NCI-H2227 (cell line): ENCODE measurements at regions not wholly inside any gene's neighbourhood (a gene's known extent, or its start where the extent isn't known, plus 50 kb on each side); places are given as distances from the start of the nearest gene placed in this dataset.
"Not testable (repeated sequence)": the region's sequence is repeated elsewhere in the genome, so short reads cannot be mapped to it uniquely, and the experiment has no call there.

Experiments used
- DNase-seq: peaks from one replicate; lab custom pipeline; 2025; ENCODE audit not compliant: unreplicated experiment; lab: John Stamatoyannopoulos, UW

DNA sequence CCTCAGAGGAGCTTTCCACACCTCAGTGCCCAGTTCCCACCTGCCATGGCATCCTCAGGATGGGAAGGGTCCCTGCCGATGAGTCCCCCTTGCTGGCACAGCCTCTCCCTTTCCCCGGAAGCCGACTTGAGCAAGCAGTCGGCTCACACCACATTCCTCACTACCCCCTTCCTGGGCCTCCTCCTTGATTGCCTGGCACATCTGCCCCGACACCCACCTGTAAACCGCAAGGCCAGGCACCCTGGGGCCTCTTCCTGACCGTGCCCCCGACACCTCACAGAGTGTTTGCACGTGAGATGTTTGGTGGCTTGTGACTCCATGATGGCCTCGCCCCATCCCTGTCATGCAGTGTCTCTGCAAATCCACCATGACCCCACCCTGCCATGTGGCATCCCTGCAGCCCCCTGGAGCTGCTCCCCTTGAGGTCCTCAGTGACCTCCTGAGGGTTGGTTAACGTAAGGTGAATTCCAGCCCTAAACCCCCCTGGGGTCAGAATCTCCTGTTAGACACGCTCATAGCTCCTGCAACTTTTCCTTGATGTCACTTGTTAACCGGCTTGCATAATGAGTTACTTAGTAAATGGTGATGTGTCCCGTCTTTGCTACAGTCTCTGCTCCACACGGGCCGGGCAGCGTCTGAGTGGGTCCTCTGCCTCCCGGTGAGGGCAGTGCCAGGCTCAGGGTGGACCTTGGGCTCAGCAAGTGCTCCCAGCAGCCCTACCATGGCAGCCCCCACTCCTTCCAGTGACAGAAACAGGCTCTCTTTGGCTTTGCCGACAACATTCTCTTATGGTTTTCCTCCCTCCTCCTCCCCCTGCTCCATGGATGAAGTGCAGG is 115.9 kb upstream of the FRMD1 start:
- no peak for DNase-seq

DNA sequence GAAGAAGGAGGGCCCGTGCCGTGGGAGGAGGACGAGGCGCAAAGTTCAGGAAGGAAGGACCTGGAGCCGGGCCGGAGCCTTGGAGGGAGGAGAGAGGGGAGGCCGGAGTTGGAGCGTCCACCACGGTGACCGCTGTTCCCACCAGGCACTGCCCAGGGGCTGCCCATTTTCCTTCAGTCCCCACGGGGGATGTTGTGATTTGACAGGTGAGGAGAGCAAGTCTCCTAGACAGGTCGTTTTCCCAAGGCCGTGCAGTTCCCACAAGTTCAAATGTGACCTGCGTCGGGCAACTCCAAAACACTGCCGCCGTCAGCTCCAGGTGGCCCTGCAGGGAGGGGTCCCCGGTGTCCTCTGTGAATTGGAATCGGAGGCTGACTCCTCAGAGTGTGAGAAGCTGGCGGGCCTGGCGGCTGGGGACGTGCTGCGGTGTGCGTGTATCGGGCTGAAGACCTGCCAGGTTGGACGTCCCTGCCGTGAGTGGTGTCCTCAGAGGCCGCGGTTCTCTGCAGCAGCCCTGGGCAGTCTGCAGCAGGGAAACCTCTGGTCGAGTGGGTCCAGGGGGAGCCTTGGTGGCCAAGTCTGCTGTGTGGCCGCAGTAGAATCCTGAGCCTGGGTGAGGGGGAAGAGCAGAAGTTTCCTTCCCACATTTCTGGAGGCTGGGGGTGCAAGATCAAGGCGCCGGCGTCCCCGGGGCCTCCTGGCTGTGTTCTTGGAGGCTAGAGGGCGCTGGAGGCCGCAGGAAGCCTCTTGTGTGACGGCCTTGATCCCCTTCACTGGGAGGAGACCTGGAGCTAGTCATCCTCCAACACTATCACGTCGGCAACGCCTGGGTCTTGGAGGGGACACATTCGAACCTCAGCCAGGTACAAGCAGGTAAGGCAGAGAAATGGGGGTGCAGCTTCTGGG is 115.1 kb upstream of the FRMD1 start:
- DNase-seq, result no peak

DNA sequence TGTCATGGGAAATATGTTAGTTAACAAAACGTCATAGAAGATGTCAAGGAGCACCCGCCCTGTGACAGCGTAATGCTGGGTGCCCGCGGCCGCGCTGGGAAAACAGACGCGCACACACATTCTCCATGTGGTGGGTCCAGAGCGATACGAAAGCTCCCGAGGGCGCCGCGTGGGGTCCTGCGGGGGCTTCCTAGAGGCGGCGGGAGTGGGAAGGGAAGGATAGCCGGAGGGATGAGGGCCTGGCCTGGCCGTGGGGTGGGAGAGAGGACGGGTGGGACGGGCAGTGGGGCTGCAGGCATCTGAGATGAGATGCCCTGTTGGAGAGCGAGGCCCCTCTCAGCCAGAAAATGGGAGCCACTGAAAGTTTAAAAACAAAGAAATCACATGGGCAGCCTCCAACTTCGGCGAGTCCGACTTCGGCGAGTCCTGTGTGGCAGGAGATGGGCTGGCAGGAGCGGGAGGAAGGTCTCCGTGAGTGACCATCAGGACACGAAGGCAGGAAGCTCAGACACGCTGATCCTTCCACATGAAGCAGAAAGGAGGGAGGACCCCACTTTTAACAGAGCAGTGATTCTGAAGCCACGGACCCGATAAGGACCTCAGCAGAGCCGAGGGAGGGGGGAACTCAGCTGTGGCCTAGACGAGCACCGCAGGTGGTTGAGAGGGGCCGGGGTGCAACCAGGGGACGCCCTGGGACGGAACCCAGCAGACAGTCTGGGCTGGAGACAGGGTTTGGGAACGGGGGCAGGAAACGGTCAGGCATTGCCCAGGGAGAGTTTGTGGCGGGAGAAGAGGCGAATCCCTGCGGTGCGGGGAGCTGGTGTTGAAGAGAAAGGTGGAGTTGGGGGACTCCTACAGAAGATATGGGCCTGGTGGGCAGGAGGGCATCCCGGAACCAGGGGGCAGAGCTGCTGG is 114.1 kb upstream of the FRMD1 start:
- no peak for DNase-seq

DNA sequence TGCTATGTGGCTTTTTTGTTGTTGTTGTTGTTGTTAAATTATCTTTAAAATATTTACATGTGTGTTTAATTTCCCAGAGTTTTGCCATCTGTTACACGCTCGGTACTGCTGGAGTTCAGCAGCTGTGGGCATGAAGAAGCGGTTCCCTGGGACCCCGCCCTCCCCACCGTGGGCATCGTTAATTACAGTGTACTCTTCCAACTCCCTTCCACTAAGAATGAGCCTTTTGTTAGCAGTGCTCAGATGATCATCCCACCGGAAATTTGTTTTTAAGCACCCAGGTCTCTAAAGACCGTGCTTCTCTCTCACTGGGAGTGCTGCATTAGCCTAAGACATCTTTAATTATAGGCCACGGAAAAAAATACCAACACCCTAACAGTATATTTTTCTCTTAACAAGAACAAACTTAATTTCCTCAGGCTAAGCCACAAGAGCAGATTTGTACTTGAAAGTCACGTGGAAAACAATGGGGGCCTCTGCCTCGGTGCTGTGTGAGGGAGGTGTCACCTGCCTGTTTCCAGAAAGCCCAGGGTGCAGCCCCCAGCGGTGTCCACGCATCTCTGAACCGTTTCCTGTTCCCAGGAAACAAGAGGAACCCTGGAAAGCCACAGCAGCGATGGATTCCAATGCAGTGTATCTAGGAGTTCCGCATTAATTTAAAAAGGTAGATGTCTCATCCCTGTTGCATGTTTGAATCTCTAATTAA is 113.3 kb upstream of the FRMD1 start:
- peak; percentile 12 for DNase-seq

DNA sequence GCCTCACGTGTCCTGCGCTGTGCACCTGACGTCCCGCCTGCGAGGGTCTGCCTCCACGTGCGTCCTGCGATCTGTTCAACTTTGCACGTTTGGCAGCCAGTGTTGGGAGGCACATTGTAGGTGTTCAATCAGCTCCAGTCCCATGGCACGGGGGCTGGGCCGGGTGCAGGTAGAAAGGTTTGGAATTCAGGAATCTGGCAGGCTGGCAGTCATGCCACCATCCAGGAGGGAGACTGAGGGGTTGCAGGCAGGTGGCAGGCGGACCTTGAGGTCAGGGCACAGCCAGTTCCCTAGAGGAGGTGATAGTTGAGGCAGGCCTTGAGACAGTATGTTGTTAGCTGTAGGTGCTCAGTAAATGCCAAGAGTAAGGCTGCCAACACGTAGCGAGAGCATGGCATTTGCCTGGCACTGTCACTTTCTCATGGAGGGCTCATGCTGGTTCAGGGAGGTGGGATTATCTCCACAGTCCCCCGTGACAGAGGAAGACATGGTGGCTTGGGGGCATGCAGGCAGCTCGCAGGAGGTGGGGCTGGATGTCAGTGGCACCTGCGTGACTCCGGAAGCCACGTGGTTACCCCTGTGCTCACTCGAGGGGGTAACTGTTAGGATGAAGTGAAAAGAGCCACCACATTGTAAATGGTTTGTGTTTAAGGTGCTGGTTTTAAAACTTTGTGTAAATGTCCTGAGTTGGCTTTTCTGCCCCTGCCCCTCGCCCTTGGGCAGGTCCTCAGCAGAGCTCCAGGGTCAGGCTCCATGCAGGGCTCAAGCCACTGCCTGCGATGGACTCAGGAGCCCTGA is 111.8 kb upstream of the FRMD1 start:
- DNase-seq, result no peak

DNA sequence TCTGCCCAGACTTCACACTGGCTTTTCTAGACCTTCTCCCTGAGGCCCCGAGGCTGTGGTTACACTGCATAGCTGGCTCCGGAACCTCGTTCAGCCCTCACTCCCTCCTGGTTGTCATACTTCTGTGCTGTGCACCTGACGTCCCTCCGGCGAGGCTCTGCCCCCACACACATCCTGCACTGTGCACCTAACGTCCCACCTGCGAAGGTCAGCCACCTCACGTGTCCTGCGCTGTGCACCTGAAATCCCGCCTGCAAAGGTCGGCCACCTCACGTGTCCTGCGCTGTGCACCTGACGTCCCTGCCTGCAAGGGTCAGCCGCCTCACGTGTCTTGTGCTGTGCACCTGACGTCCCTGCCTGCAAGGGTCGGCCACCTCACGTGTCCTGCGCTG is 111.0 kb upstream of the FRMD1 start:
- no peak for DNase-seq

DNA sequence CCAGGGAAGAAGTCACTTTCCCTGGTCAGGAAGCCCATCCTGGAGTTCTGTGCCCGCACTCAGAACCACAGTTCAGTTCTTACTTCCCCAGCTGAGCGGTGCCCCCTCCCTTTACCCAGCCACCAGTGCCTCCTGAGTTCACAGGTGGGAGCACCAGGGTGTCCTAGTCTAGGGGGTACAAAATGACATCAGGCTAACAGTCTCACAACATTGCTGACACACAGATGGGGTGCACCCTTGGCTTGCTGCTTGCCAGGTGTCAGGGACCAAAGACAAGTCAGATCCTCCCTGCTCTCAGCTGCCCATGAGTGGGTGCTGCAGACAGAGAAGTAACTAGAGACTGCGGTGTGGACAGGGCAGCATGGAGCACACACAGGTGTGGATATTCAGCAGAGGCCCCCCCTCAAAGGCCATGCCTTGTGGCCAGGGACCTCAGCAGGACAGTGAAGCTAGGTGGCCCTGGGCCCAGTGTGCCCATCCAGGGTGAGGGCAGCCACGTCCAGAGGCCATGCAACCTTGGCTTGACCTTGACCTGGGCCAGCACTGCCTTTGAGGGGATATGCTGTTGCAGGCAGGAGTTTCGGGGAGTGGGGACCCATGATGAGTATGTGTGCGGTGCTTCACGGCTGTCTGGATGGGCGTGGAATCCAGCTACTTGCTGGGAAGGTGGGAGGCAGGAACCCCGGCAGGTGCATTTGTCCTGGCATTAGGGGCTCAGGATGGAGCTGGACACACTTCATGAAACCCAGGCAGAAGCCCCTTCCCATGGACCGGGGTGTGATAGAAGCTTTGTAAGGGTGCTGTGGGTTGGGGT is 110.4 kb upstream of the FRMD1 start:
- DNase-seq, result no peak

DNA sequence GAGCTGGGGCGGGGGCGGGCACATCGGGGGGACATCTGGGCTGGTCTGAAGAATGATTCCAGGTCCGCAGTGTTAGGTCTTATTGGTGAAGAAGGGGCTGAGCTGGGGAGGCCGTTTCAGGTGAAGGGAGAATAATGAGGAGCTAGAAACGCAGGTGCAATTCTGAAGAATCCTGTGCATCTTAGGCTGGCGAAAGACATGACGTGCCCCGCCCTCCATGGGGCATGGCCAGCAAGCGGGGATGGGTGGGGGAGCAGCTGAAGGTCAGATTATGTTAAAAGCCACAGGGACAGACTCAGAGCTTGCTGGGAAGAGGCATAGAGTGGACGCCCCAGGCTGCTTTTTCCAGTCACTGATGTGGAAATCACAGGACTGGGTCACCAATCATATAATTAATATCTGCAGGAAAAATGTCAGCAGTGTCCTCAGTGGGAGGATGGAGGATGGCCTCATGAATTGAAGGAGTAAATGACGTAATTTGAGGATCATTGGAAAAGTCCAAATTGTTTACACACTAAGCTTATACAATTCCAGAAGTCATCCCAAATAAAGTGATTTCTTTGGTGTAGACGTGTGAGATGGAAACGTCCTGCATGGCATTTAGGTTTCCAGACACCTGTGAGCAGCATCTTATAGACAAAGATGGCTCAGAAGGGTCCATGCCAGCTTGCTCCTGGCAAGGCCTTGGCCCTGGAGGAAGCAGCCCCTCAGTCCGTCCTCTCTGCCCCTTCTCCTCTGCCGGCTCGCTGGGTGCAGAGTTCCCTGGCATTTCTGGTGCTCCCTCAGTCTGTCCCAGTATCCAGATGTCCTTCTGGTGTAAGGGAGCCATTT is 109.6 kb upstream of the FRMD1 start:
- DNase-seq, result no peak

DNA sequence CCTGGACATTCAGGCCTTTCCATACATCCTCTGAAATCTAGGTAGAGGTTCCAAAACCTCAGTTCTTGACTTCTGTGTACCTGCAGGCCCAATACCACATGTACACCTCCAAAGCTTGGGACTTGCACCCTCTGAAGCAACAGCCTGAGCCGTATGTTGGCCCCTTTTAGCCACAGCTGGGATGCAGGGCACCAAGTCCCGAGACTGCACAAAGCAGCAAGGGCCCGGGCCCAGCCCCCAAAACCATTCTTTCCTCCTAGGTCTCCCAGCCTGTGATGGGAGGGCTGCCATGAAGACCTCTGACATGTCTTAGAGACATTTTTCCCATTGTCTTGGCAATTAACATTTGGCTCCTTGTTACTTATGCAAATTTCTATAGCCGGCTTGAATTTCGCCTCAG is 107.4 kb upstream of the FRMD1 start:
- no peak for DNase-seq

DNA sequence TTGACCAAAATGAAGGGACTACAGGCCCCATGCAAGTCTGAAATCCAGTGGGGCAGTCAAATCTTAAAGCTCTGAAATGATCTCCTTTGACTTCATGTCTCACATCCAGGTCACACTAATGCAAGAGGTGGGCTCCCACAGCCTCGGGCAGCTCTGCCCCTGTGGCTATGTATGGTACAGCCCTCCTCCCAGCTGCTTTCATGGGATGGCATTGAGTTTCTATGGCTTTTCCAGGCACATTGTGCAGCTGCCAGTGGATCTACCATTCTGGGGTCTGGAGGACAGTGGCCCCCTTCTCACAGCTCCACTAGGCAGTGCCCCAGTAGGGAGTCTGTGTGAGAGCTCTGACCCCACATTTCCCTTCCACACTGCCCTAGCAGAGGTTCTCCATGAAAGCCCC is 107.0 kb upstream of the FRMD1 start:
- DNase-seq, result not testable (repeated sequence)

DNA sequence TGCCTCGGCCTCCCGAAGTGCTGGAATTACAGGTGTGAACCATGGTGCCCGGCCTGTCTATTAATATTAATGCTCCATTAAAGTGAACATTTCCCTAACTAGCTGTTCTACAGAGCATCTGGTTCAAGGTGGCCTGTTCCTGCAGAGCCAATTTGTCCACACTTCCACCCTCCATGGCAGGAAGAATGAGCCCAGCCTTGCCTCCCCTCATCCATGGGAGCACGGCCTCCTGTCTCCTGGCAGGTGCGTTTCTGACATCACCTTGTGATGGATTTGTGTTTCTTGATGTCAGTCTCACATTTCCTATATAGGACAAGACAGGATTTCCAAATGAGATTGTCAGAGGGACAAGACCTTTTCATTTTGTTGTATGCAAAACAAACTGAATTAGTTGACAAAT is 105.7 kb upstream of the FRMD1 start:
- DNase-seq, result no peak

DNA sequence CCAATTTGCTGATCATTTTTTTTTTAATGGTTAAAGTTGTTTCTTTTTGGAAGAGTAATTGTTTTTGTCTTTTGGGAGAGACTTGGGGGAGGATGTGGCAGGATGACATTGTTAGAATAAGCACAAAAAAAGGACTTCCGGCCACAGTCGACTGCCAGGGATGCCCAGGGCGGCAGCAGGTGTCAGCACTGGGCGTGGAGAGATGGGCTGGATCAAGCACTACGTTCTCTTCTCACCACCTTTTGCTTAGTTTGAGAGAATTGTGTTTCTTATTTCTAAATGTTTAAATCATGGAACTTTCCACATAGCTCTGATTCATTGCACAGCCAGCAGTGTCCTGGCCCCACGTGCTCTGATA is 104.6 kb upstream of the FRMD1 start:
- DNase-seq, result no peak

DNA sequence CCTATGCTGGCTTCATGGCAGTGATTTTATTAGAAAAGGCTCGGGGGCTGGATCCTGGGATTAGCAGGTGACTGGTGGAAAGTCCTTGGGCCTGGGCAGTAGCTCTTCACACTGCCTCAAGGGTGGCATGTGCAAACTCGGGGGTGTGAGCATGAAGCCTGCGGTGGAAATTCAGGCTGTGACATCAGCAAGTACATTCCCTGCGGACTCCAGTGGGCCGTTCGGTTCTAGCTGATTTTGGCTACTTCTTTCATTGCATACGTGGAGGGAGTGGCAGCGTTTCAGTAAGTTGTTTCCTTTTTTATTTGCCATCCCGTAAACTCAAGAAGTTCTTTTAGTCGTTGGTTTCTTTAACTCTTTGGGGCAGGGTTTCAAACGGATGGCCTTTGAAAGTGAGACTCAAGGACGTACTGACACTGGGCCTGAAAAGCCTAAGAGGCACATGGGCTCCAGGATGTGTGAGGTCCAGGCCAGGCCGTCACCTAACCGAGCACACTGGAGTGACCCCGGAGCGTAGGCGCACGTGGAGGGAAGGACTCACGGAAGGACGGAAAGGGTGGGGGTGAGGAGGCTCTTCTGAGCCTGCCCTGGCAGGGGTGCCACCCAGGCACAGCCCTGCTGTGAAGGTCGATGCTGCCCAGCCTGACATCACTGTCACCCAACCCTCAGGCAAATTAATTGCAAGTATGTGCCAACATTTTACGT is 104.0 kb upstream of the FRMD1 start:
- DNase-seq, result no peak

DNA sequence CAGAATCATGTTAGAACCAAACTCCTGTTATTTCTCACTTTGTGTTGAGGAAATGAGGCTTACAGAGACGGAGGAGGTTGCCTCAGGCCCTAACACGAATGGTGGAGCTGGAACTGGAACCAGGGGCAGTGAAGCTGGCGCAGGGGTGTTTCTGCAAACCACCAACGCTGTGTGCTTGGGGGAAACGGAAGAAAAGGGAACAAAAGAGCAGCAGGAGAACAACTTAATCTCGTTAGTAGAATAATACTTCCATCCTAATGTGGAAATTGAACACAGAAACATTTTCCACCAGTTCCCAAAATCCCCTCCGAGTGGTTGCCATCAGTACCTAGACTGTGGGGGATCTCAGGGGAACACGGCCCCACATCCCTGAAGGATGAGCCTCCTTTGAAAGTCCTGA is 103.4 kb upstream of the FRMD1 start:
- no peak for DNase-seq

DNA sequence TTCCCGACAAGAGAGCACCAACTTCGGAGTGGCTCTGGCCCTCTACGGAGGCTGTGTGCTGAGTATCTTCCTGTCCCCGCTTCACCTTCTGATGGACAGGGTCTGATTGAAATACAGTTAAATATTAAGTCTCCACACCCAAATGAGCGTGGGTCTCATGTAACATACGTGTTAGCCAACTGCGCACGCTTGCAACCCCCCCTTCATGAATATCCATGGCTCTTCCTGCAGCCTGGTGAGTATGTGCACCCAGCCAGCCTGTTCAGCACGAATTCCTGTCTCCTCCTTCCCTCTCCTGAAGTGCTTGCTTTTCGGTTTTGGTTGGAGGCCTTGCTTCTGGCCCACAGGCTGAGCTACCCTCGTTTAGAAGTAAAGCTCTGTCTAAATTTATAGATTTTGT is 102.9 kb upstream of the FRMD1 start:
- DNase-seq, result no peak

DNA sequence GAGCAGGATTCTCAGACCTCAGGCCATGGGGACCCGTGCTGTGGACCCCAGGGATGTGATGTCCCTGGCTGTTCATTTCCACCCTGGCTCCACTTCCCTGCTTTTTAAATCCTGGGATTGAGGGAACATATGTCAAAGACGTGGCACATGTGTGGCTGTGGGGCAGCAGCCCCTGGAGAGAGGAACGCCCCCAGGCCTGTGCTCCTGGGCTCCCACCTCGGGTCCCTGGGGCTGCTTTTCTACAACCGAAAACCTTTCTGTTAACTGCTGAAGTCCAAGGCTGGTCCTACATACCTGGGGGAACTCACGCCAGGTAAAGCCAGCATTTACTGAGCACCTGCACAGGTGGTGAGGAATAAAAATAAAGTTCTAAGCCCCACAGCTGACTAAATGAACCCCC is 102.3 kb upstream of the FRMD1 start:
- DNase-seq, result no peak

DNA sequence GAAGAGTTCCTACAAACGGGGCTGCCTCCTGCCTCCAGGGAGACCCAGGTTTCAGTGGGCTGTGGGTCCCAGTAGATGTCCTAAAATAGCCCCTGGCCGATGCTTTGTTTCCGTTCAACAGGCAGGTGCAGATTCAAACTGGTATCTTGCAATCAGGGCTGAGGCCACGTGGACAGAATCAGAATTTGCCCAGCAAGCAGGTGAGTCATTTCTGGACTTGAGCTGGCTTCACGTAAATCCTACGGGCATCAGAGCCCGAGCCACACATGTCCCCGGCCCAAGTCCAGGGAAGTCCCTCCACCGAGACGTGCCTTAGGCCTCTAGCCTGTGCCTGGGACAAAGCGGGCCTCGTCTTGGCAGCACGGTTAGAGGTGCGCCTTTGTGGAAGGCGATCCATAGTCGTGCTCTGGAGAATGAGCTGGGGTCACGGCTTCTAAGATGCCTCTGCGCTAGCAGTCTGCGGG is 101.6 kb upstream of the FRMD1 start:
- no peak for DNase-seq
